ENCODE measurements at regions not wholly inside any gene's neighbourhood (a gene's known extent, or its start where the extent isn't known, plus 50 kb on each side); places are given as distances from the start of the nearest gene placed in this dataset.
A peak's percentile ranks its signal among the peaks of the same experiment; 100 is the strongest.

GRCh38 chr2:185152186-185152585 lies 553.9 kb downstream of the ZNF804A start (continued):
- TF ChIP-seq PATZ1 (CRISPR knock-in tag; IDR thresholded peaks at IDR 0.05; ENCODE audit: borderline replicate concordance): peak; percentile 51; the same call in 1 of the 2 replicates
- TF ChIP-seq GLIS3 (CRISPR knock-in tag; IDR thresholded peaks at IDR 0.05): no peak
- TF ChIP-seq POU6F1 (CRISPR knock-in tag; IDR thresholded peaks at IDR 0.05; ENCODE audit: borderline replicate concordance, low read depth): no peak
- no peak for TF ChIP-seq ZNF8 (CRISPR knock-in tag; IDR thresholded peaks at IDR 0.05)
- peak; percentile 44; the same call in 1 of the 2 replicates for TF ChIP-seq TCF4 (CRISPR knock-in tag; IDR thresholded peaks at IDR 0.05; ENCODE audit: borderline replicate concordance)
- no peak for TF ChIP-seq ISL1 (CRISPR knock-in tag; IDR thresholded peaks at IDR 0.05)

GRCh38 chr2:185161701-185162100 lies 563.4 kb downstream of the ZNF804A start:
- no peak for ATAC-seq
- TF ChIP-seq ZNF565 (CRISPR knock-in tag; conservative IDR thresholded peaks at IDR 0.05; ENCODE audit: low read depth): no peak
- no peak for TF ChIP-seq ZC3H10 (CRISPR knock-in tag; IDR thresholded peaks at IDR 0.05)
- no peak for TF ChIP-seq POU6F1 (CRISPR knock-in tag; IDR thresholded peaks at IDR 0.05; ENCODE audit: borderline replicate concordance, low read depth)
- TF ChIP-seq SNAI2 (CRISPR knock-in tag; IDR thresholded peaks at IDR 0.05): no peak
- TF ChIP-seq ISL1 (CRISPR knock-in tag; IDR thresholded peaks at IDR 0.05): no peak

GRCh38 chr2:185174353-185174752 lies 564.3 kb upstream of the FSIP2 start:
- TF ChIP-seq OSR1 (CRISPR knock-in tag; IDR thresholded peaks at IDR 0.05) (no peak), POU6F1 (CRISPR knock-in tag; IDR thresholded peaks at IDR 0.05; ENCODE audit: borderline replicate concordance, low read depth) (no peak), TSHZ2 (CRISPR knock-in tag; IDR thresholded peaks at IDR 0.05) (no peak), CREB5 (CRISPR knock-in tag; IDR thresholded peaks at IDR 0.05; ENCODE audit: low read depth) (no peak), ZFP3 (CRISPR knock-in tag; IDR thresholded peaks at IDR 0.05) (no peak), TCF4 (CRISPR knock-in tag; IDR thresholded peaks at IDR 0.05; ENCODE audit: borderline replicate concordance) (no peak), PPARA (CRISPR knock-in tag; IDR thresholded peaks at IDR 0.05; ENCODE audit: borderline replicate concordance) (no peak), ARNTL (CRISPR knock-in tag; IDR thresholded peaks at IDR 0.05; ENCODE audit: borderline replicate concordance, low read depth) (no peak), ZFP30 (CRISPR knock-in tag; IDR thresholded peaks at IDR 0.05) (no peak), BACH2 (CRISPR knock-in tag; IDR thresholded peaks at IDR 0.05; ENCODE audit: borderline replicate concordance) (no peak), ESRRG (CRISPR knock-in tag; IDR thresholded peaks at IDR 0.05) (no peak), ISL1 (CRISPR knock-in tag; IDR thresholded peaks at IDR 0.05) (no peak), CSDC2 (CRISPR knock-in tag; IDR thresholded peaks at IDR 0.05) (no peak), GLIS3 (CRISPR knock-in tag; IDR thresholded peaks at IDR 0.05) (no peak), SNAI2 (CRISPR knock-in tag; IDR thresholded peaks at IDR 0.05) (no peak), TOX (CRISPR knock-in tag; IDR thresholded peaks at IDR 0.05; ENCODE audit: borderline replicate concordance) (no peak), CSRNP3 (CRISPR knock-in tag; IDR thresholded peaks at IDR 0.05) (no peak), ZC3H10 (CRISPR knock-in tag; IDR thresholded peaks at IDR 0.05) (no peak), ZNF565 (CRISPR knock-in tag; conservative IDR thresholded peaks at IDR 0.05; ENCODE audit: low read depth) (no peak), ZNF8 (CRISPR knock-in tag; IDR thresholded peaks at IDR 0.05) (no peak)
- no peak for ATAC-seq

Data from SK-N-SH treated with all-trans-retinoic acid at 6 μM for 48 hours (cell line).